ENCODE measurements at regions not wholly inside any gene's neighbourhood (a gene's known extent, or its start where the extent isn't known, plus 50 kb on each side); places are given as distances from the start of the nearest gene placed in this dataset. TPM values are rescaled to one million over a fixed set of nuclear protein-coding genes. Genes with fewer than 3 reads are reported as not detected.

Small RNA genes lying in the stretch of these regions (small RNA-seq; reads per million reads assigned to genes)
- gene AL139135.1 (not detected), gene AL713866.2 (not detected)

Data from urinary bladder (tissue), 1 donor.